ENCODE measurements at regions not wholly inside any gene's neighbourhood (a gene's known extent, or its start where the extent isn't known, plus 50 kb on each side); places are given as distances from the start of the nearest gene placed in this dataset.

DNA sequence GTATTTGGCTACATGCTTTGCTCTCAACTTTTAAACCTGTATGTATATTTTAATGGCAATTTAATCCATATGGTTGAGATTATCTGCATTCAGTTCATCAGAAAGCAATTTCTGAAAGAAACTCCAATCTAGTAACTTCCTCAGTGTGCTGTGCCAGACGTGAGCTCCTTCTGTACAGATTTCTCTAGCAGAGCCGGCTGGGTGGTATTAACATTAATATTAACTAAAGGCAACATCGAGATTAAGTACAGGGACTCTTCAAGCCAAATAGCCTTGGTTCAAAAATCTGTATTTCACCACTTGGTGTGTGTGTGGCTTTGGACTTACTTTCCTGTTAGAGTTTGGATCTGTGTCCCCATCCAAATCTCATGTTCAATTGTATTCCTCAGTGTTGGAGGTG is 55.5 kb upstream of the NUDT7 start:
- no peak for DNase-seq

DNA sequence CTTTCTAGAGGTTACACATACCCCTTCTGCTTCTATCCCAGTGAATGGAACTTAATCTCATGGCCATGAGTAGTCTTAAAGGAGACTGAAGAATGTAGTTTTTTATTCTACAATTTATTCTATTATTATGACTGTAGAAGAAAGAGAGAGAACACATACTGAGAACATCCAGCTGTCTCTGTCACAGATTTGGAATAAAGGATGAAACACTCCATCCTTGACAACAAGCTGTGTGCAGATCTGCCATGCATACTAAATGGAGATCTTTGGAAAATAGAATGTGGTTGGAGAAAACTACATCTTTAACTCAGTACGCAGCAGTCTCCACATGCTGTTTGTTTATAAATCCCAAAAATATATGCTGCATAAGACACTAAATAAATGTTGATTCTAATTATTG is 54.1 kb upstream of the NUDT7 start:
- DNase-seq = no peak

DNA sequence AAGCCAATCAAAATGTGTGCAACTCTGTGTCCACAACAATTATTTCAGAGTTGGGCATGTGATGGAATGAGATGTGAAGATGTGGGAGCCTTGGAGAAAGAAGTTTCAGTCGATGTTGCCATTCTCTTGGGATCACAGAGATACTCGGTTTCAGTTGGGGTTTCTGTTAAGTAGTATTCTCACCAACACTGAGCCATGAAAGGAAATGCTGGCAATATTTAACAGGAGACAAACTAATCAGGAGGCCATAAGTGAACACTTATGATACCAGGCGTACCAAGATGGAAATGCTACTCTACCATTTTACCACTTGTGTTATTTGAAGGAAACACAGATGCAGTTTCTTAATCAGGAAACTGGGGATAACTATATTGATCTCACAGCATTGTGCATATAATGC is 53.3 kb upstream of the NUDT7 start:
- no peak for DNase-seq
